GM21737 (cell line): ENCODE measurements at regions not wholly inside any gene's neighbourhood (a gene's known extent, or its start where the extent isn't known, plus 50 kb on each side); places are given as distances from the start of the nearest gene placed in this dataset.

Source experiments
- ATAC-seq: cut with Tn5 transposase; IDR thresholded peaks from one replicate; pipeline ENCODE4 v1.9.1; 2021; ENCODE audit warnings: mild to moderate bottlenecking, moderate library complexity; ENCODE audit not compliant: unreplicated experiment

GRCh38 chr6:21986703-21987102 lies 310.1 kb downstream of the PRL start:
- no peak for ATAC-seq

GRCh38 chr6:21987501-21987957 lies 309.3 kb downstream of the PRL start:
- ATAC-seq, result peak; percentile 96

- no peak for ATAC-seq
Observed at GRCh38 chr6:21990577-21990976, 306.3 kb downstream of the PRL start.

- no peak for ATAC-seq
Observed at GRCh38 chr6:21992178-21992967, 304.5 kb downstream of the PRL start.

- ATAC-seq, result no peak
Observed at GRCh38 chr6:21993841-21994240, 303.0 kb downstream of the PRL start.

GRCh38 chr6:21994821-21995220 lies 302.0 kb downstream of the PRL start:
- ATAC-seq, result no peak

GRCh38 chr6:21995318-21995717 lies 301.5 kb downstream of the PRL start:
- no peak for ATAC-seq

- no peak for ATAC-seq
Observed at GRCh38 chr6:21996425-21997118, 300.3 kb downstream of the PRL start.

GRCh38 chr6:21997119-21998037 lies 299.5 kb downstream of the PRL start:
- ATAC-seq, result no peak

- no peak for ATAC-seq
Observed at GRCh38 chr6:21998582-21998981, 298.3 kb downstream of the PRL start.

- no peak for ATAC-seq
Observed at GRCh38 chr6:21999012-21999528, 297.8 kb downstream of the PRL start.

GRCh38 chr6:21999741-22000140 lies 297.1 kb downstream of the PRL start:
- ATAC-seq, result no peak

- ATAC-seq, result no peak
Observed at GRCh38 chr6:22001396-22002027, 295.3 kb downstream of the PRL start.

- no peak for ATAC-seq
Observed at GRCh38 chr6:22003287-22003686, 293.5 kb downstream of the PRL start.

- ATAC-seq, result no peak
Observed at GRCh38 chr6:22006795-22007194, 290.0 kb downstream of the PRL start.

- ATAC-seq, result no peak
Observed at GRCh38 chr6:22007469-22007868, 289.4 kb downstream of the PRL start.

GRCh38 chr6:22008248-22008836 lies 288.5 kb downstream of the PRL start:
- ATAC-seq, result no peak

GRCh38 chr6:22010102-22010501 lies 286.7 kb downstream of the PRL start:
- ATAC-seq, result no peak

GRCh38 chr6:22015216-22015615 lies 281.6 kb downstream of the PRL start:
- ATAC-seq, result no peak

GRCh38 chr6:22015944-22016343 lies 280.9 kb downstream of the PRL start:
- no peak for ATAC-seq
